UCSD-AML1 (cell line): ENCODE measurements at regions not wholly inside any gene's neighbourhood (a gene's known extent, or its start where the extent isn't known, plus 50 kb on each side); places are given as distances from the start of the nearest gene placed in this dataset.
"Not testable (repeated sequence)": the region's sequence is repeated elsewhere in the genome, so short reads cannot be mapped to it uniquely, and the experiment has no call there.

Experiments used
- DNase-seq: peaks from one replicate; lab custom pipeline; 2025; ENCODE audit not compliant: unreplicated experiment; lab: John Stamatoyannopoulos, UW

DNA sequence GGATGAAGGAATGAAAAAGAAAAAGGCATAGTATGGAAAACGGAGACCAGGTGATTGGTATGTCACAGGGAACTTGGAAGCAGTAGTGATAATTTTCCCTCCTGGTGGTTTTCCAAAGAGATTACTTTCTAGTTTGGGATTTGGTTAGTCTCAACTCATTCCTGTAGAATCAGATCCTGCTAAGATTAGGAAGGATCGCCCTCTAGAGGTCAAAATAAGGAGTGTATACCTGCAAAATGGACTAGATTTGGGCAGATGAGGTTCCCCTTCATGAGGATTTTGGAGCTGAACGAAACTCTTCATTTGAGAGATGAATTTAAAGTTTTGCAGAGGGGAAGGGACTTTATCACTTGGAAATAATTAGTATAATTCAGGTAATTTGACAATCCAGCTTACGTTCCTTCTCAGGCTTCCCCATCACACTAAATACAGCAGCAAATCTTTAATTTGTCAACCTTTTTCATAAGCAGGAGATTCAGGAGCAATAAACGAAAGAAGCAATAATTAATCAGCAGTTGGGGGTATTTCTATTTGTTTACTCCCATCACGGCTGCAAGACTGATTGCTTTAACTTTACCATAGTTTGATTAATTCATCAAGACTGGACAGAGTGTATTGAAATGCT is 65.2 kb downstream of the CCDC195 start:
- DNase-seq = no peak

DNA sequence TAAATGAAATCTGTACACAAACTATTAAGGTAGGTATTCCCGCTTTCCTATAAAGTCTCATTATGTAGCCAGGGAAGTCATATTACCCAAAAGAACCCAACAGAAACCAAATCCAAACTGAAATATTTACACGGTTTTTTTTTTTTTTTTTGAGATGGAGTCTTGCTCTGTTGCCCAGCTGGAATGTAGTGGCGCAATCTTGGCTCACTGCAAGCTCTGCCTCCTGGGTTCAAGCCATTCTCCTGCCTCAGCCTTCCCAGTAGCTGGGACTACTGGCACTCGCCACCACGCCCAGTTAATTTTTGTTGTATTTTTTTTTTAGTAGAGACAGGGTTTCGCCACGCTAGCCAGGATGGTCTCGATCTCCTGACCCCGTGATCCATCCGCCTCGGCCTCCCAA is 62.5 kb upstream of the CUL3 start:
- not testable (repeated sequence) for DNase-seq

DNA sequence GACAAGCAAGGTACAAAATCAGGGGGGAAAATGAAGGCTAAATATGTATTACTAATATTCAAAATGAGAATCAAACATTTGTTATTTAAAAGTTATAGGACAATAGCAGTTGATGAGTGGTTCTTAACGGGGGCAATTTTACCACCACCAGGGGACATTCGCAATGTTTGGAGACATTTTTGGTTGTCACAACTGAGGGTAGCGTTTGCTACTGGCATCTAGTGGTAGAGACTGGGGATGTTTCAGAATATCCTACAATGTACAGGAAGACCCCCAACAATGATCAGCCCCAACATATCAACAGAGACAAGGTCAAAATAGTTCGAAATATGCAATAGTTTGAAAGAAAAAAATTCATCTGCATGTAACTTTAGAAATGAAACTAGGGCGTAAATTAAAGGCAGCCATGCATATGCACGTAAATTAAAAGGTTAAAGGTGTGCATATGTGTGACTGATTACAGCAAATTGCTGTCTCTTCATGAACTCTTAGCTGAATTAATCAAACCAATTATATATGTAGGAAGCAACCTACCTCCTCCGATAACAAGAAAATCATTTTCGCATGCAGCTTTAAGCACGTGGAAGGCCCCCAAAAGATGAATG is 61.2 kb upstream of the CUL3 start:
- no peak for DNase-seq

DNA sequence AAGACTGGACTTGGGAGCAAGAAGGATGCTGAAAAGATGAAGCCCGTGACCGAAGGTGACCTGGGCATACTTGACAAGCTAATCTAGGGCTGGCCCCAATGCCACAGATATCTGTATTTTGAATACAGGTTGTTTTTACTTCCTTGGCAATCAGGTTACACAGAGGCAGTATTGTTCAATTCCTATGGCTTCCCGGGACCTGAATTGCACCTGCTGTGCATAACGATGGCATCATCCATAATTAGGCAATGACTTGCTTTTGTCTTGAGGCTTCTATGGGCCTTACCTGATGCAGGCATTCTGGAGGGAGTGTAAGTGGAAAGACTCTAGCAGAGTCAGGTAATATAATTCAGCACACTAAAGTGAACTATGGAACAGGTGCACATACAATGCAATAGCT is 60.6 kb upstream of the CUL3 start:
- DNase-seq = no peak

DNA sequence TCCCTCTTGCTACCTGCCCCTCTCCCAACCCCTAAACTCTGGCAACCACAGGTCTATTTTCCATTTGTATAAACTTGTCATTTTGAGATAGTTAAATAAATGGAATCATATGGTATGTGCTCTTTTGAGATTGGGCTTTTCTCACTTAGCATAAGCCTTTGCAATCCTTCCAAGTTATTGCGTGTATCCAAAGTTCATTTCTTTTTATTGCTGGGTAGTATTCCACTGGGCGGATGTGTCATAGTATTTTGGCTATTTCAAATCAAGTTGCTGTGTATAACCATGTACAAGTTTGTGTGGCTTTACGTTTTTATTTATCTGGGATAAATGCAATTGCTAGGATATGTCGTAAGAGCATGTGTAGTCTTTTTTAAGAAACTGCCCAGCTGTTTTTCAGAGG is 55.5 kb upstream of the CUL3 start:
- DNase-seq = no peak

DNA sequence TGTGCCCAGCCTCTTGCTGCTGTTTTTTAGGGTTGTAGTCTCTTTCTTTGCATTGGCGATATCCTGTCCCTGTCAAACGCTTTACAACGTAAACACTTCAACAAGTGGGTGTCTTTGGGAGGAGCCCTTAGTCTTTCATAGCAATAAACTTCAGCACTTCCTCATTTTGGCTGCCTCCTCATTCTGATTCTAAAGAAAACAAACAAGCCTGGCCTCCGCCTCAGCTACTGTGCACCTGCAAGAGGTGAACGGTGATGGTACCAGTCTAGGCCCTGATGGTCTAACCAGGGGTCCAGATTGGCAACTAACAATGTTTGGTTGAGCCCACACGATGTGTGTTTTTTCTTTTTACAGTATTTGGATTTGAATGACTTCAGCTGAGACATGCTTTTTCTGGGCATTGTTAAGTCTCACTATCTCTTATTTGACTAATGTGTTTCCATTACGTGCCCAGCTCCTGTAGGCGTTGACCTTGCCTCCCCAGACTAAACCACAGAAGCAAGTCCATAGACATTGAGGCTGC is 53.2 kb upstream of the CUL3 start:
- DNase-seq = peak; percentile 15
